Mucosa of descending colon (tissue), 3 donors: ENCODE measurements at regions not wholly inside any gene's neighbourhood (a gene's known extent, or its start where the extent isn't known, plus 50 kb on each side); places are given as distances from the start of the nearest gene placed in this dataset.

Experiments
- ATAC-seq: fragments of 200-7000 bp; cut with Tn5 transposase; one replicate; pipeline ENCODE4 v1.9.1; 2020; ENCODE audit warnings: mild to moderate bottlenecking, moderate library complexity
- DNase-seq, 3 donors: peaks; one replicate each; pipeline ENCODE4 v3.0.0-alpha.2; 2020
- H3K36me3 ChIP-seq: fragments of 200-600 bp; one replicate; pipeline ENCODE4 v1.8.0; 2021; ENCODE audit warnings: low read depth, mild to moderate bottlenecking
- H3K4me1 ChIP-seq: fragments of 200-600 bp; one replicate; pipeline ENCODE4 v1.8.0; 2021; ENCODE audit warnings: low read depth, mild to moderate bottlenecking
- H3K4me3 ChIP-seq: fragments of 200-600 bp; one replicate; pipeline ENCODE4 v1.8.0; 2021; ENCODE audit warnings: mild to moderate bottlenecking
- H3K9me3 ChIP-seq: fragments of 200-600 bp; one replicate; pipeline ENCODE4 v1.8.0; 2021; ENCODE audit warnings: mild to moderate bottlenecking
- CTCF ChIP-seq: fragments of 200-600 bp; IDR thresholded peaks from one replicate; pipeline ENCODE4 v1.8.0; 2022; ENCODE audit warnings: antibody characterized with exemption, mild to moderate bottlenecking
- intact Hi-C, 2 donors: fragments of 100-400 bp; cut with DNase I in 1 of 2; cut with micrococcal nuclease in 1 of 2; formaldehyde crosslinking; loops; one replicate each; pipeline versions ENCODE4 v1.11.0 to v1.11.1; 2022; cut with DNase I, micrococcal nuclease
- donor health status: DM: no; HTN: no; CAD: no; lungs with moderate emphysema.
- donor health status: DM: no; HTN: no; CAD: no.
- donor health status: DM: no; HTN: yes; CAD: no.

DNA sequence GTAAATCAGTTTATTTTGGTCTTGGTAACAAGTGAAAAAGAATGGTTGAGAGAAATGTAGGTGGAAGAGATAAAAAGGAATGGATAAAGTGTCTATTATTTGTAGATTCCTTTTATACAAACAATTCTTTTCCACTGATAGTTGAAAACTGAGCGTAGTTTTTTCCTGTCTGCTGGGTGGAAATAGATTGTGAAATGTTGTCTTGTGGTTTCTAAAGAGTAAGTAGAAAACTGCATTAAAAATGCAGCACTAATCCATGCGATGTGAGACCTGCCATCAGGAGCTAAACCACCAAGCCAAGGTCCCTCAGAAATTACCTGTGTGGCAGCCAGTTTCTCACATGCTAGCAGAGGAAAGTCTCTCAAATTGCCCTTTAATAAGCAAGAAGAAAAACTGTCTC is 103.2 kb upstream of the SLC44A3 start:
- TF ChIP-seq CTCF: no peak
- H3K36me3 ChIP-seq: no peaks in the 10 kb centered on the region
- intact Hi-C loops: no loop called here

GRCh38 chr1:94715321-94715720 is 104.8 kb upstream of the SLC44A3 start:
- intact Hi-C loops: no loop called here
- H3K36me3 ChIP-seq: no peaks in the 10 kb centered on the region
- ATAC-seq (no peak), DNase-seq (no peak)
- H3K4me1 ChIP-seq: no peaks in the 10 kb centered on the region
- H3K4me3 ChIP-seq: no peak overlapping the region
- H3K9me3 ChIP-seq: no peaks in the 10 kb centered on the region
- no peak for TF ChIP-seq CTCF

More for the DNA sequence above, 103.2 kb upstream of the SLC44A3 start:
- no peaks in the 10 kb centered on the region for H3K4me1 ChIP-seq
- ATAC-seq (no peak), DNase-seq (no peak)
- H3K9me3 ChIP-seq: no peaks in the 10 kb centered on the region
- H3K4me3 ChIP-seq: no peak overlapping the region

GRCh38 chr1:94714552-94714951 is 105.6 kb upstream of the SLC44A3 start:
- H3K9me3 ChIP-seq: no peaks in the 10 kb centered on the region
- no peak for TF ChIP-seq CTCF
- no peak overlapping the region for H3K4me3 ChIP-seq
- no peaks in the 10 kb centered on the region for H3K36me3 ChIP-seq
- DNase-seq: no peak
- ATAC-seq: no peak
- intact Hi-C loops: no loop called here
- no peaks in the 10 kb centered on the region for H3K4me1 ChIP-seq

DNA sequence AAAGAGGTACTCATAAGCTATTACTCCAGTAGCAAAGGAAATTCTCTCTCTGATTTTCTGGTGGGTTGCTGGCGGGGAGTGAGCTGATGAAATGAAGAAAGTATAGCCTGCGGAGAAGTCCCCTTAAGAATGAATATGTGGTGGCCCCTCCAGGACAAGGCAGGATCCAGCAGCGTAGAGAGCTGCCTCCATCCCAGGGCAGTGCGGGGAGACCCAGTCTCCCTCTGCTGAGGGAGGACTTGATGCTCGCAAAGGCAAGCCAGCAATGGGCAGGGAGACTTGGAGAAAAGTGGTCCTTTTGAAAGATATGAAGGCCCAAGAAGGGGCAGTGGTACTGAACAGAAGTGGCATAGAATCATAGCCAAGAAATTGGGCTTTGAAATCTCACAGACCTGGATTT is 106.0 kb upstream of the SLC44A3 start:
- ATAC-seq (no peak), DNase-seq (no peak)
- H3K36me3 ChIP-seq: no peaks in the 10 kb centered on the region
- no peaks in the 10 kb centered on the region for H3K4me1 ChIP-seq
- H3K9me3 ChIP-seq: no peaks in the 10 kb centered on the region
- intact Hi-C loops: no loop called here
- no peak for TF ChIP-seq CTCF
- no peak overlapping the region for H3K4me3 ChIP-seq

DNA sequence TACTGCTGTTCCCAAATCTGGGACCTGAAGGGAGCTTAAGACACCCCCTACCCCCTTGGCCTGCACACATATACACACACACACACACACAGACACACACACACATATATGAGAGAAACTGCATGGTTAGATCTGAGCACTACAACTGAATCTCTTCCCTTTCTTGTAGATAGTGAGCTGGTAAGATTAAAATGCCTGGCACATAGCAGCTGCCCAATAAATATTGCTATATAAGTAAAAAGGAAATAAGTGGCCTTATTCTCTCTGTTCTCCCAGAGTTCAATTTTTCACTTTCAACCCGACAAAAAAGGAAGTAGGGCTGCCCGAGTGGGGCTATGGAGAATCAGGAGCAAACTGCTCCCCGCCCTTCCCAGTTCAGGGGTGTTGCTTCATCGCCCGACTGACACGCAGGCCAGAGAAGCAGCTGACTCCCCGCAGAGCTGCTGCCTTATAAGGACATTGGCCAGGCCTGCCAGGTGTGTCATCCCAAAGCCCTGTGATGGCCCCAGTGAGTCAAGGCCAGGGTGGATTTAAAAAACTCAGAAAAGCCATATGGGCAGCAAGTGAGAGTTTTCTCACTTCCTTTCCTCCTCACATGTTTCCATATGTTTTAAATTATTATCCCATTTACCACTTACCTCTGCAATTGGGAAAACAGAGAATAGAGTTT is 106.5 kb upstream of the SLC44A3 start:
- intact Hi-C loops: no loop called here
- no peak for TF ChIP-seq CTCF
- Histone ChIP-seq H3K36me3 (no peaks in the 10 kb centered on the region), H3K9me3 (no peaks in the 10 kb centered on the region), H3K4me1 (no peaks in the 10 kb centered on the region), H3K4me3 (no peak overlapping the region)
- ATAC-seq (peak; percentile 98), DNase-seq (peak; percentile 74 to 91 (median 81))
